Progenitor cell of endocrine pancreas (in vitro differentiated cells): ENCODE measurements at regions not wholly inside any gene's neighbourhood (a gene's known extent, or its start where the extent isn't known, plus 50 kb on each side); places are given as distances from the start of the nearest gene placed in this dataset.
"Not testable (repeated sequence)": the region's sequence is repeated elsewhere in the genome, so short reads cannot be mapped to it uniquely, and the experiment has no call there.

Experiments used
- DNase-seq: peaks from one replicate; pipeline ENCODE4 v3.0.0; 2021; ENCODE audit warnings: low spot score; ENCODE audit not compliant: unreplicated experiment
- H3K27ac Mint-ChIP-seq: 2 replicates; pipeline ENCODE4 v1.8.0; 2021; ENCODE audit warnings: mild to moderate bottlenecking, moderate library complexity, mixed read lengths
- H3K27me3 Mint-ChIP-seq: 2 replicates; pipeline ENCODE4 v1.8.0; 2021; ENCODE audit warnings: mixed read lengths
- H3K36me3 Mint-ChIP-seq: 2 replicates; pipeline ENCODE4 v1.8.0; 2022; ENCODE audit warnings: mixed read lengths; ENCODE audit not compliant: insufficient read depth
- H3K4me1 Mint-ChIP-seq: 2 replicates; pipeline ENCODE4 v1.8.0; 2021; ENCODE audit warnings: low read depth, mixed read lengths
- H3K4me3 Mint-ChIP-seq: 2 replicates; pipeline ENCODE4 v1.8.0; 2021; ENCODE audit warnings: low read depth, mild to moderate bottlenecking, moderate library complexity, mixed read lengths
- H3K9me3 Mint-ChIP-seq: 2 replicates; pipeline ENCODE4 v1.8.0; 2021; ENCODE audit warnings: low read depth, mixed read lengths
- CTCF ChIP-seq: fragments of 200-600 bp; sonication (generic); IDR thresholded peaks from one replicate; pipeline ENCODE4 v1.5.0; 2021; ENCODE audit warnings: antibody characterized with exemption, mild to moderate bottlenecking; ENCODE audit not compliant: unreplicated experiment

- Mint-ChIP-seq H3K27ac (no peak overlapping the region), H3K4me3 (no peak overlapping the region), H3K9me3 (no peaks in the 10 kb centered on the region), H3K4me1 (no peaks in the 10 kb centered on the region), H3K36me3 (no peaks in the 10 kb centered on the region), H3K27me3 (no peaks in the 10 kb centered on the region)
- DNase-seq = no peak
- TF ChIP-seq CTCF = no peak
These were observed 211.7 kb downstream of the COX18 start for GRCh38 chr4:72857787-72858186.

- TF ChIP-seq CTCF = no peak
- no peaks in the 10 kb centered on the region for H3K27me3 Mint-ChIP-seq
- no peaks in the 10 kb centered on the region for H3K4me1 Mint-ChIP-seq
- H3K27ac Mint-ChIP-seq = no peak overlapping the region
- H3K9me3 Mint-ChIP-seq = no peaks in the 10 kb centered on the region
- no peak for DNase-seq
- H3K4me3 Mint-ChIP-seq = no peak overlapping the region
- H3K36me3 Mint-ChIP-seq = no peaks in the 10 kb centered on the region
These were observed 212.3 kb downstream of the COX18 start for GRCh38 chr4:72857216-72857615.

- H3K4me1 Mint-ChIP-seq = no peaks in the 10 kb centered on the region
- H3K36me3 Mint-ChIP-seq = no peaks in the 10 kb centered on the region
- H3K27me3 Mint-ChIP-seq = no peaks in the 10 kb centered on the region
- no peak overlapping the region for H3K4me3 Mint-ChIP-seq
- TF ChIP-seq CTCF = no peak
- peaks cover 20% of the 10 kb centered on the region for H3K9me3 Mint-ChIP-seq
- no peak overlapping the region for H3K27ac Mint-ChIP-seq
- no peak for DNase-seq
These were observed 223.0 kb downstream of the COX18 start for GRCh38 chr4:72846280-72847111.

GRCh38 chr4:72843466-72843865 lies 226.1 kb downstream of the COX18 start:
- peaks cover 15% of the 10 kb centered on the region for H3K9me3 Mint-ChIP-seq
- no peak overlapping the region for H3K27ac Mint-ChIP-seq
- H3K4me1 Mint-ChIP-seq = no peaks in the 10 kb centered on the region
- DNase-seq = no peak
- H3K36me3 Mint-ChIP-seq = no peaks in the 10 kb centered on the region
- no peaks in the 10 kb centered on the region for H3K27me3 Mint-ChIP-seq
- H3K4me3 Mint-ChIP-seq = no peak overlapping the region
- TF ChIP-seq CTCF = no peak

GRCh38 chr4:72842323-72842722 lies 227.2 kb downstream of the COX18 start:
- Mint-ChIP-seq H3K27me3 (no peaks in the 10 kb centered on the region), H3K9me3 (peaks cover 13% of the 10 kb centered on the region), H3K4me1 (no peaks in the 10 kb centered on the region), H3K36me3 (no peaks in the 10 kb centered on the region), H3K4me3 (no peak overlapping the region), H3K27ac (no peak overlapping the region)
- no peak for TF ChIP-seq CTCF
- DNase-seq = no peak

GRCh38 chr4:72840166-72840565 lies 229.3 kb downstream of the COX18 start:
- H3K27me3 Mint-ChIP-seq, H3K4me3 Mint-ChIP-seq, DNase-seq, H3K27ac Mint-ChIP-seq, H3K36me3 Mint-ChIP-seq, H3K4me1 Mint-ChIP-seq: not testable (repeated sequence)
- H3K9me3 Mint-ChIP-seq = peaks cover 17% of the 10 kb centered on the region
